ENCODE measurements at regions not wholly inside any gene's neighbourhood (a gene's known extent, or its start where the extent isn't known, plus 50 kb on each side); places are given as distances from the start of the nearest gene placed in this dataset.

DNA sequence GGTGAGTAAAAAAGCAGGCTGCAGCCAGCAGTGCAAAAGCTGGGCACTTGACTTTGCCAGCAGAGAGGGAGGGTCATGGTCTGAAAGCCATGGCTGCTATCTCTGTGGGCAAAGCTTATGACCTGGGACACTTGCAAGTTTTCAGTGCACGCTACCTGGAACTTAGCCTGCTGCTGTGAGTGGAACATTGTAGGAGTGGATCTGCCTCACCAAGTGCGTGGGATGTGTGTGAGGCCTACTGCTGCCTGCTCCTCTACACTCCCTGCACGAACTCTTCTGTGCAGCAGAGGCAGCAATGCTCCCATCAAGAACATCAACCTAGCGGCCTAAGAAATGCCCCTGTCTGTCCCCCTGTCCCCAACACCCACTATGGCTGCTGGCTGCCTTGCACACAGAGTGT is 344.1 kb upstream of the REG3G start:
- Histone ChIP-seq H3K27ac (ENCODE audit: low read depth in 1 of 2, low read length in 2 of 2) (no peak overlapping the region), H3K36me3 (ENCODE audit: control insufficient read depth in 4 of 4, insufficient read depth in 3 of 4, low read depth in 1 of 4, low read length in 3 of 4) (no peaks in the 10 kb centered on the region), H3K4me3 (ENCODE audit: low read depth in 1 of 3, low read length in 3 of 3) (no peak overlapping the region), H3K9me3 (ENCODE audit: control insufficient read depth in 4 of 4, low read length in 3 of 4) (no peaks in the 10 kb centered on the region), H3K27me3 (ENCODE audit: control insufficient read depth in 4 of 4, insufficient read depth in 4 of 4, low read length in 3 of 4) (no peaks in the 10 kb centered on the region), H3K9ac (ENCODE audit: low read depth in 1 of 2, low read length in 2 of 2) (no peak overlapping the region), H3K4me1 (ENCODE audit: control insufficient read depth in 4 of 4, insufficient read depth in 4 of 4, low read length in 3 of 4) (no peaks in the 10 kb centered on the region)
- TF ChIP-seq FOXA1 (IDR thresholded peaks at IDR 0.05) (no peak), JUND (IDR thresholded peaks at IDR 0.05) (no peak), ATF3 (IDR thresholded peaks at IDR 0.05) (no peak)
- no peak for DNase-seq (ENCODE audit: low spot score)
- WGBS, result 83% methylated on average over 4 of the region's 4 CpGs

DNA sequence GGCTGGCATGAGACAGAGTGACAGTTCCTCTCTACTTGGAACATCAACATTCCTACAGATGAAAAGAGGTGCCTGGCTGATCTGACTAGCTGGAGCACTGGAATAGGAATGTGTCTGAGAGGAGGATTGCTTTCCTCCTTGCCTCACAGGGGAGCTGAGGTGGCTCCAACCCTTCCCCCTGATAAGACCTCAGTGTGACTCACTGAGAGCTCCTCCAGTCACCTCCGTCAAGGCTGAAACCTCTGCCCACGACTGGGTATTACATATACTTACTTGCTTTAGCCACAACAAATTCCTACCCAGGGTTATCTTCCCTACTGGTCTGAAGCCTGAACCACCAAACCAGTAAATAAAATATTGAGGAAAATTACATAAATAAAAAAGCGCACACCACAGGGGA is 342.7 kb upstream of the REG3G start:
- no peak for DNase-seq (ENCODE audit: low spot score)
- TF ChIP-seq ZBTB33 (IDR thresholded peaks at IDR 0.05), result no peak
- TF ChIP-seq CTCF (IDR thresholded peaks at IDR 0.05; ENCODE audit: low read depth, low read length, missing input control), result no peak
- no peak for TF ChIP-seq TAF1 (conservative IDR thresholded peaks at IDR 0.05)
- TF ChIP-seq EGR1 (IDR thresholded peaks at IDR 0.05; ENCODE audit: low read depth in 2 of 2), result no peak
- TF ChIP-seq, protein P1, sequence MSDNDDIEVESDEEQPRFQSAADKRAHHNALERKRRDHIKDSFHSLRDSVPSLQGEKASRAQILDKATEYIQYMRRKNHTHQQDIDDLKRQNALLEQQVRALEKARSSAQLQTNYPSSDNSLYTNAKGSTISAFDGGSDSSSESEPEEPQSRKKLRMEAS (IDR thresholded peaks at IDR 0.05), result no peak
- no peak for TF ChIP-seq RAD21 (IDR thresholded peaks at IDR 0.05)
- no peak overlapping the region for H3K4me3 ChIP-seq (ENCODE audit: low read depth in 1 of 3, low read length in 3 of 3)
- no peaks in the 10 kb centered on the region for H3K9me3 ChIP-seq (ENCODE audit: control insufficient read depth in 4 of 4, low read length in 3 of 4)
- H3K9ac ChIP-seq (ENCODE audit: low read depth in 1 of 2, low read length in 2 of 2), result no peak overlapping the region
- no peaks in the 10 kb centered on the region for H3K4me1 ChIP-seq (ENCODE audit: control insufficient read depth in 4 of 4, insufficient read depth in 4 of 4, low read length in 3 of 4)
- no peaks in the 10 kb centered on the region for H3K27me3 ChIP-seq (ENCODE audit: control insufficient read depth in 4 of 4, insufficient read depth in 4 of 4, low read length in 3 of 4)
- WGBS, result 82% methylated on average over 3 of the region's 3 CpGs
- no peaks in the 10 kb centered on the region for H3K36me3 ChIP-seq (ENCODE audit: control insufficient read depth in 4 of 4, insufficient read depth in 3 of 4, low read depth in 1 of 4, low read length in 3 of 4)
- no peak overlapping the region for H3K27ac ChIP-seq (ENCODE audit: low read depth in 1 of 2, low read length in 2 of 2)

DNA sequence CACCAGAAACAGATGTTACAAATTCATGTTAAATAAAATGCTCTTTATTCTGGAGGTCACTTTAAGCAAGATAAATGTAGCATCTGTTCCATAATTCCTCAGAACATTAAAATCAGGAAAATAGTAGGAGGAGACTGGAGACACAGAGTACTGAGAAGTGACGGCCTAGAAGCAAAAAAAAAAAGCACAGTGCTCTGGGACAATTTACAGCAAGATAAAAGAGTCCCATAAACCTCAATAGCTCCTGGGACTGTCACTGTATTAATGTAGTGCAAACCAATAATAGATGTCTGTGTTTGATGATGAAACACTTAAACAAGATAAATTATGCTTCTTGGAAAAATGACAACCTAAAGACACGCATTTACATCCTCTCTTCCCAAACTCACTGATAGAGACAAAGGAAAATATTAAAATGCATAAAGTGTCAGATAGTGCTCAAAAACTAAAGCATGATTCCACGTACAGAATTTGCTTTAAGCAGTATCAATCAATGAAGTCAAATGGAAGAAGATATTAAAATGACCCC is 338.8 kb upstream of the REG3G start:
- Histone ChIP-seq H3K27ac (ENCODE audit: low read depth in 1 of 2, low read length in 2 of 2) (no peak overlapping the region), H3K36me3 (ENCODE audit: control insufficient read depth in 4 of 4, insufficient read depth in 3 of 4, low read depth in 1 of 4, low read length in 3 of 4) (no peaks in the 10 kb centered on the region), H3K4me3 (ENCODE audit: low read depth in 1 of 3, low read length in 3 of 3) (no peak overlapping the region), H3K9me3 (ENCODE audit: control insufficient read depth in 4 of 4, low read length in 3 of 4) (no peaks in the 10 kb centered on the region), H3K27me3 (ENCODE audit: control insufficient read depth in 4 of 4, insufficient read depth in 4 of 4, low read length in 3 of 4) (no peaks in the 10 kb centered on the region), H3K9ac (ENCODE audit: low read depth in 1 of 2, low read length in 2 of 2) (no peak overlapping the region), H3K4me1 (ENCODE audit: control insufficient read depth in 4 of 4, insufficient read depth in 4 of 4, low read length in 3 of 4) (no peaks in the 10 kb centered on the region)
- no peak for TF ChIP-seq FOXA2 (IDR thresholded peaks at IDR 0.05)
- no peak for TF ChIP-seq JUND (IDR thresholded peaks at IDR 0.05)
- no peak for DNase-seq (ENCODE audit: low spot score)
- 66% methylated on average over 3 of the region's 3 CpGs for WGBS
